ENCODE measurements at regions not wholly inside any gene's neighbourhood (a gene's known extent, or its start where the extent isn't known, plus 50 kb on each side); places are given as distances from the start of the nearest gene placed in this dataset.

DNA sequence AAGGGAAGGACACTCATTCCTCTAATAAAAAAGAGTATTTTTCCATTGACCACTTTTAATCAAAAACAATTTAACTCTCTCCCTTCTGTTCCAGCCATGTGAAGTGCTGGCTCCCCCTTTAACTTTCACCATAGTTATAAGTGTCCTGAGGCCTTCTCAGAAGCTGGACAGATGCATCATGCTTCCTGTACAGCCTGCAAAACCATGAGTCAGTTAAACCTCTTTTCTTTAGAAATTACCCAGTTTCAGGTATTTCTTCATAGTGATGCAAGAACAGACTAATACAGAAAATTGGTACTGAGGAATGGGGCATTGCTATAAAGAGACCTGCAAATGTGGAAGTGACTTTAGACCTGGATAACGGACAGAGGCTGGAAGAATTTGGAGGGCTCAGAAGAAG is 643.6 kb upstream of the DDX18 start:
- peaks cover 26% of the 10 kb centered on the region for H3K36me3 Mint-ChIP-seq (ENCODE audit: low read depth)
- peaks cover 12% of the 10 kb centered on the region for H3K9me3 Mint-ChIP-seq
- TF ChIP-seq, protein P1, sequence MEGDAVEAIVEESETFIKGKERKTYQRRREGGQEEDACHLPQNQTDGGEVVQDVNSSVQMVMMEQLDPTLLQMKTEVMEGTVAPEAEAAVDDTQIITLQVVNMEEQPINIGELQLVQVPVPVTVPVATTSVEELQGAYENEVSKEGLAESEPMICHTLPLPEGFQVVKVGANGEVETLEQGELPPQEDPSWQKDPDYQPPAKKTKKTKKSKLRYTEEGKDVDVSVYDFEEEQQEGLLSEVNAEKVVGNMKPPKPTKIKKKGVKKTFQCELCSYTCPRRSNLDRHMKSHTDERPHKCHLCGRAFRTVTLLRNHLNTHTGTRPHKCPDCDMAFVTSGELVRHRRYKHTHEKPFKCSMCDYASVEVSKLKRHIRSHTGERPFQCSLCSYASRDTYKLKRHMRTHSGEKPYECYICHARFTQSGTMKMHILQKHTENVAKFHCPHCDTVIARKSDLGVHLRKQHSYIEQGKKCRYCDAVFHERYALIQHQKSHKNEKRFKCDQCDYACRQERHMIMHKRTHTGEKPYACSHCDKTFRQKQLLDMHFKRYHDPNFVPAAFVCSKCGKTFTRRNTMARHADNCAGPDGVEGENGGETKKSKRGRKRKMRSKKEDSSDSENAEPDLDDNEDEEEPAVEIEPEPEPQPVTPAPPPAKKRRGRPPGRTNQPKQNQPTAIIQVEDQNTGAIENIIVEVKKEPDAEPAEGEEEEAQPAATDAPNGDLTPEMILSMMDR (conservative IDR thresholded peaks at IDR 0.05): no peak
- DNase-seq (ENCODE audit: low read depth, low spot score): no peak
- H3K27me3 Mint-ChIP-seq (ENCODE audit: low read depth): no peaks in the 10 kb centered on the region
- no peak overlapping the region for H3K4me3 Mint-ChIP-seq
- no peak overlapping the region for H3K27ac Mint-ChIP-seq (ENCODE audit: unreplicated experiment)
- no peaks in the 10 kb centered on the region for H3K4me1 Mint-ChIP-seq

GRCh38 chr2:117179405-117179804 is 635.1 kb upstream of the DDX18 start:
- peaks cover 5% of the 10 kb centered on the region for H3K9me3 Mint-ChIP-seq
- no peak for DNase-seq (ENCODE audit: low read depth, low spot score)
- H3K4me1 Mint-ChIP-seq: no peaks in the 10 kb centered on the region
- no peak overlapping the region for H3K27ac Mint-ChIP-seq (ENCODE audit: unreplicated experiment)
- H3K4me3 Mint-ChIP-seq: no peak overlapping the region
- no peaks in the 10 kb centered on the region for H3K36me3 Mint-ChIP-seq (ENCODE audit: low read depth)
- H3K27me3 Mint-ChIP-seq (ENCODE audit: low read depth): no peaks in the 10 kb centered on the region
- TF ChIP-seq, protein P1 (conservative IDR thresholded peaks at IDR 0.05): no peak

- H3K27me3 Mint-ChIP-seq (ENCODE audit: low read depth): no peaks in the 10 kb centered on the region
- no peaks in the 10 kb centered on the region for H3K36me3 Mint-ChIP-seq (ENCODE audit: low read depth)
- H3K4me3 Mint-ChIP-seq: no peak overlapping the region
- H3K4me1 Mint-ChIP-seq: peaks cover 4% of the 10 kb centered on the region
- TF ChIP-seq, protein P1 (conservative IDR thresholded peaks at IDR 0.05): no peak
- no peak for DNase-seq (ENCODE audit: low read depth, low spot score)
- H3K9me3 Mint-ChIP-seq: no peaks in the 10 kb centered on the region
- no peak overlapping the region for H3K27ac Mint-ChIP-seq (ENCODE audit: unreplicated experiment)
Measured at GRCh38 chr2:117190856-117191559, 623.5 kb upstream of the DDX18 start.

GRCh38 chr2:117195381-117195780 is 619.1 kb upstream of the DDX18 start:
- Mint-ChIP-seq H3K27me3 (ENCODE audit: low read depth) (no peaks in the 10 kb centered on the region), H3K27ac (ENCODE audit: unreplicated experiment) (no peak overlapping the region), H3K4me3 (no peak overlapping the region), H3K9me3 (no peaks in the 10 kb centered on the region), H3K4me1 (peaks cover 20% of the 10 kb centered on the region), H3K36me3 (ENCODE audit: low read depth) (no peaks in the 10 kb centered on the region)
- TF ChIP-seq, protein P1 (conservative IDR thresholded peaks at IDR 0.05): no peak
- no peak for DNase-seq (ENCODE audit: low read depth, low spot score)

GRCh38 chr2:117199511-117199910 is 615.0 kb upstream of the DDX18 start:
- H3K9me3 Mint-ChIP-seq: peaks cover 7% of the 10 kb centered on the region
- no peaks in the 10 kb centered on the region for H3K27me3 Mint-ChIP-seq (ENCODE audit: low read depth)
- H3K4me1 Mint-ChIP-seq: peaks cover 22% of the 10 kb centered on the region
- TF ChIP-seq, protein P1 (conservative IDR thresholded peaks at IDR 0.05): no peak
- peaks cover 6% of the 10 kb centered on the region for H3K36me3 Mint-ChIP-seq (ENCODE audit: low read depth)
- H3K4me3 Mint-ChIP-seq: no peak overlapping the region
- no peak for DNase-seq (ENCODE audit: low read depth, low spot score)
- H3K27ac Mint-ChIP-seq (ENCODE audit: unreplicated experiment): no peak overlapping the region
